Vagina (tissue), 2 donors: ENCODE measurements at regions not wholly inside any gene's neighbourhood (a gene's known extent, or its start where the extent isn't known, plus 50 kb on each side); places are given as distances from the start of the nearest gene placed in this dataset.

Experiments
- DNase-seq, 2 donors: peaks; one replicate each; pipeline ENCODE4 v3.0.0-alpha.2; 2017; ENCODE audit errors: extremely low spot score in 2 of 2
- H3K27ac ChIP-seq: fragments of 200-600 bp; sonication (generic); one replicate; pipeline ENCODE4 v1.5.1; 2019
- H3K27me3 ChIP-seq: fragments of 200-600 bp; sonication (generic); one replicate; pipeline ENCODE4 v1.5.1; 2019
- H3K36me3 ChIP-seq, 2 donors: fragments of 200-600 bp; sonication (generic); one replicate each; pipeline ENCODE4 v1.5.1; 2017 to 2019
- H3K4me1 ChIP-seq: fragments of 200-600 bp; sonication (generic); one replicate; pipeline ENCODE4 v1.5.1; 2019
- H3K4me3 ChIP-seq, 2 donors: fragments of 200-600 bp; sonication (generic); 1 replicate in 1 of 2; 2 replicates in 1 of 2; pipeline ENCODE4 v1.5.1; 2016 to 2019
- H3K9me3 ChIP-seq: fragments of 200-600 bp; sonication (generic); one replicate; pipeline ENCODE4 v1.5.1; 2019
- CTCF ChIP-seq, 3 experiments: fragments of 450-650 bp in 2 of 3; fragments of 200-600 bp in 1 of 3; sonication (generic) in 1 of 3; IDR thresholded peaks; one replicate each; pipeline ENCODE4 v1.5.1; 2017 to 2019; ENCODE audit warnings: antibody characterized with exemption in 3 of 3, mild to moderate bottlenecking in 2 of 3, moderate library complexity in 2 of 3
- POLR2A ChIP-seq, 2 donors: fragments of 450-650 bp; IDR thresholded peaks; one replicate each; pipeline ENCODE4 v1.6.1; 2017; ENCODE audit warnings: antibody characterized with exemption in 2 of 2, mild to moderate bottlenecking in 2 of 2, moderate library complexity in 2 of 2
- POLR2AphosphoS5 ChIP-seq, 2 donors: sonication (generic); formaldehyde crosslinking; IDR thresholded peaks; one replicate each; pipeline ENCODE4 v1.9.0; 2017; ENCODE audit warnings: antibody characterized with exemption in 2 of 2, mild to moderate bottlenecking in 2 of 2, low read depth in 1 of 2; ENCODE audit not compliant: insufficient read depth in 1 of 2
- intact Hi-C: fragments of 100-400 bp; cut with DNase I; formaldehyde crosslinking; loops from one replicate; pipeline ENCODE4 v1.15.1; 2023

DNA sequence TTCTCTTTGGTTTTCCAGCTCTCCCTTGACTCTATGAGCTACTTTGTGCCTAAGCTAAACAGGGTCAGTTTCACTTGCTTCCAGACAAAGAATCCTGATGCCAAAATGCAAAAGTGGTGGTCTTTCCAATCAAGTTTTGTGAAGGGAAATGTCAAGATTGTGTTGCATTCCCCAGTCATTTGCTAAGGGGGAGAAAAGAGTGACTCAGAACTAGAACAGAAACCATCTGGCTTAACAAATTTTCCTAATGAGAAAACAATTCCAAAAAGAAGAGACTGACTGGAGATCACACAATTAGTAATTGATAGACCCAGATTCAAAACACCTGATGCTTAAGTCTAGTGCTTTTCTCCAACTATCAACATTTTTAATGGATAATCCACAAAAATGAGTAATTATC, 235.1 kb upstream of the DIO2 start:
- no peak overlapping the region for H3K27ac ChIP-seq
- no peaks in the 10 kb centered on the region for H3K36me3 ChIP-seq
- intact Hi-C loops = no loop called here
- no peaks in the 10 kb centered on the region for H3K4me1 ChIP-seq
- H3K4me3 ChIP-seq = no peak overlapping the region
- no peaks in the 10 kb centered on the region for H3K27me3 ChIP-seq
- TF ChIP-seq CTCF (IDR thresholded peaks at IDR 0.05) (no peak), POLR2A (IDR thresholded peaks at IDR 0.05) (no peak), POLR2AphosphoS5 (IDR thresholded peaks at IDR 0.05; ENCODE audit: insufficient read depth in 1 of 2, low read depth in 1 of 2) (no peak)
- H3K9me3 ChIP-seq = no peaks in the 10 kb centered on the region
- no peak for DNase-seq

DNA sequence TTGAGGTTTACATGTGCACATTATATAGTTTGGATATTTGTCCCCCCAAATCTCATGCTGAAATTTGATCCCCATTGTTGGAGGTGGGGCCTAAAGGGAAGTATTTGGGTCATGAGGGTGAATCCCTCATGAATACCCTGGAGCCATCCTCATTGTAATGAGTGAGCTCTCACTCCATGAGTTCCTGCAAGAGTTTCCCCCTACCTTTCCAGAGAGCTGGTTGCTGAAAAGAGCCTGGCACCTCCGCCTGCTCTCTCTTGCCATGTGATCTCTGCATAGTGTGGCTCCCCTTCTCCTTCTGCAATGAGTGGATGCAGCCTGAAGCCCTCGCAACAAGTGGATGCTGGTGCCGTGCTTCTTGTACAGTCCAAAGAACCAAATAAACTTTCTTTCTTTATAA, 234.3 kb upstream of the DIO2 start:
- no peak for DNase-seq
- H3K27ac ChIP-seq = no peak overlapping the region
- H3K27me3 ChIP-seq = no peaks in the 10 kb centered on the region
- intact Hi-C loops = no loop called here
- no peaks in the 10 kb centered on the region for H3K9me3 ChIP-seq
- no peaks in the 10 kb centered on the region for H3K4me1 ChIP-seq
- H3K4me3 ChIP-seq = no peak overlapping the region
- no peaks in the 10 kb centered on the region for H3K36me3 ChIP-seq
- TF ChIP-seq CTCF (IDR thresholded peaks at IDR 0.05) (no peak), POLR2A (IDR thresholded peaks at IDR 0.05) (no peak), POLR2AphosphoS5 (IDR thresholded peaks at IDR 0.05; ENCODE audit: insufficient read depth in 1 of 2, low read depth in 1 of 2) (no peak)

DNA sequence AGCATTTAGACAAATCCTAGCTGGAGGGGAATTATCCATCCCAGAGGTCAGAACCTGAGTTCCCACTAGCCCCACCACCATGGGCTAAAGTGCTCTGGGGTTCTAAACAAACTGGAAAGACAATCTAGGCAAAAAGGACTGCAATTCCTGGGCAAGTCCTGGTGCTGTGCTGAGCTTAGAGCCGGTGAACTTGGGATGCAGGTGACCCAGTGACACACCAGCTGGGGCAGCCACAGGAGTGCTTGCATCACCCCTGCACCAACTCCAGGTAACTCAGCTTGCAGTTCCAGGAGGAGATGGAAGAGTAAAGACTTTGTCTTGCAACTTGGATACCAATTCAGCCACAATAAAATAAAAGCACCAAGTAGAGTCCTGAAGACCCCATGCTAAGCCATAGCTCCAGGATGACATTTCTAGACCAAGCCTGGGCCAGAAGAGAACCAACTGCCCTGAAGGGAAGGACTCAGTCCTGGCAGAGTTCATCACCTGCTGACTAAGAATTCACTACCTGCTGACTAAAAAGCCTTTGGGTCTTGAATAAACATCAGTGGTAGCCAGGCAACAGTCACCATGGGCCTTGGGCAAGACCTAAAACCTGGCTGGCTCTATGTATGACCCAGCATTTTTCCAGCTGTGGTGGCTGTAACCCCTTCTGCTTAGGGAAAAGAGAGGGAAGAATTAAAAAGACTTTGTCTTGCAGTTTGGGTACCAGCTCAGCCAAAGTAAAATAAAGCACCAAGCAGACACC, 223.4 kb upstream of the DIO2 start:
- intact Hi-C loops = no loop called here
- no peaks in the 10 kb centered on the region for H3K36me3 ChIP-seq
- no peaks in the 10 kb centered on the region for H3K4me1 ChIP-seq
- H3K27ac ChIP-seq = no peak overlapping the region
- H3K4me3 ChIP-seq = no peak overlapping the region
- no peaks in the 10 kb centered on the region for H3K9me3 ChIP-seq
- TF ChIP-seq POLR2AphosphoS5 (IDR thresholded peaks at IDR 0.05; ENCODE audit: insufficient read depth in 1 of 2, low read depth in 1 of 2) = no peak
- TF ChIP-seq POLR2A (IDR thresholded peaks at IDR 0.05) = no peak
- no peak for TF ChIP-seq CTCF (IDR thresholded peaks at IDR 0.05)
- DNase-seq = no peak
- H3K27me3 ChIP-seq = no peaks in the 10 kb centered on the region

- intact Hi-C loops = no loop called here
- Histone ChIP-seq H3K4me1 (no peaks in the 10 kb centered on the region), H3K27me3 (no peaks in the 10 kb centered on the region), H3K4me3 (no peak overlapping the region), H3K27ac (no peak overlapping the region), H3K36me3 (no peaks in the 10 kb centered on the region), H3K9me3 (no peaks in the 10 kb centered on the region)
- TF ChIP-seq POLR2AphosphoS5 (IDR thresholded peaks at IDR 0.05; ENCODE audit: insufficient read depth in 1 of 2, low read depth in 1 of 2) = no peak
- TF ChIP-seq POLR2A (IDR thresholded peaks at IDR 0.05) = no peak
- DNase-seq = no peak
Measured at GRCh38 chr14:80433811-80434210, 222.5 kb upstream of the DIO2 start.

DNA sequence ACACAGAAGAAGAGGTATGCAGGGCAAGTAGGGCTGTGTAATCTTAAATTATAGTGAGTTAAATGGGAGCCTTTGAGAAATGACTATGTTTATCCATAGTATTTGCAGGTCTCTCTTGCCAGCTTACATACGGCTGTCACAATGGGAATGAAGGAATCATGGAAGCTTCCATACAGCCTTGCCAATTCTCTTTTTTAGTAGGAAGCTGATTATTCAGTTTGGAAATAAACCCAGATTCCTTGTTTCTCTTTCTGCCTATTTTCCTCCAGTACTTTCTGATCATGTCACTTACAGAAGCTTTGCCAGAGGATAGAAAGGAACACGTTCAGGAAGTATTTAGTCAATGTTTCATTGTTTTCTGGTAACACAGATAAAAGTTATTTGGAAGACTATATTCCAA, 217.4 kb upstream of the DIO2 start:
- Histone ChIP-seq H3K36me3 (no peaks in the 10 kb centered on the region), H3K27me3 (no peaks in the 10 kb centered on the region), H3K9me3 (no peaks in the 10 kb centered on the region), H3K27ac (no peak overlapping the region), H3K4me3 (no peak overlapping the region), H3K4me1 (no peaks in the 10 kb centered on the region)
- no peak for DNase-seq
- no peak for TF ChIP-seq POLR2AphosphoS5 (IDR thresholded peaks at IDR 0.05; ENCODE audit: insufficient read depth in 1 of 2, low read depth in 1 of 2)
- TF ChIP-seq POLR2A (IDR thresholded peaks at IDR 0.05) = no peak
- TF ChIP-seq CTCF (IDR thresholded peaks at IDR 0.05) = no peak
- intact Hi-C loops = no loop called here
